SKM-1 treated with dmso at 0.1 percent for 144 hours (cell line): ENCODE measurements at regions not wholly inside any gene's neighbourhood (a gene's known extent, or its start where the extent isn't known, plus 50 kb on each side); places are given as distances from the start of the nearest gene placed in this dataset.

Experiments used
- DNase-seq: peaks from one replicate; lab custom pipeline; 2025; ENCODE audit not compliant: unreplicated experiment; lab: John Stamatoyannopoulos, UW

DNA sequence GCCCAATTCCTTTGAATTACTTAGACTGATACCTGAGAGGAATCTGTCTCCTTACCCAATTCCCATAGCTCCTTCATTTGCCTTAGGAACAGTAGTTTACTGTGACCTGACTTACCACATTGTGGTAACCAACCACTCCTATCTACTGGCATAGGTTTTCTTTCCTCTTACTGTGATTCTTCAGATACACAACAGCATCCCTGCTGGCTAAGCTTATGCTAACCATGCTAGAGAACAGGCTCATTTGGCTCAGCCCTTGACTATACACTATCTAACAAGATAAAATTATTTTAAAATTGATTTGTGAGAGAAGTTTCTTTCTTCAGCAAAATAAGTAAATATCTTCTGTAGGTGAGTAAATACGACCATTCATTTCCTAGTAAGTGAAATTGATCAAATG is 320.4 kb upstream of the DDHD1 start:
- no peak for DNase-seq

- DNase-seq: no peak
Observed at GRCh38 chr14:53472306-53472705, 319.2 kb upstream of the DDHD1 start.

DNA sequence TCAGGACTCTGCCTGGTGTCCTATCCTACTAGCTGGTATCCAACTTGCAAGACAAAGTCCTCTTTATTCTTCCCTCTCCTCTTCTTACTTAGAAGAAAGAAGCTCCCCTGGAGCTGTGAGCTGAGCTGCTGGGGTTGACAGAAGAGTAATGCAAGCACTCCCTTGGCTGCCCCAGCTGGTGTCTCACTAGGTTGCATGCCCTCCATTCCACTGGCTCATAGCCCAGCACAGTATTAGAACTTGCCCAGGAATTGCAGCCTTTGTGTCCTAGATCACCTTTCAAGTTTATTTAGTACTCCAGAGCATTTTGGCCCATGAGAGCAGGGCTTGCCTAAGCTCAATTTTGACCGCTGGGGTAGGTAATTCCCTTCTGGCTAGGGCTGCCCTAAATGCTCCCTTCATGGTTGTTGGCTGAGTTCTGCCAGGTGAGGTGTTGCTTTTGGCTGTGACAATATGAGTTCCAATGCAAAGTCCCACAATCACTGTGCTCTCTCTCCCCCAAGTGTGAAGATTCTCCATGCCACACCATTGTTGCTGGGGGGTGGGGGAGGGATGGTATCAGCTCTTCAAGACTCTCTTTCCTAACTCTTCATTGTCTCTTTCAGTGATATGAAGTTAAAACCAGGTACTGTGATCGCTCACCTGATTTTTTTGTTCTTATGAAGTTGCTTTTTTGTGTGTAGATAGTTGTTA is 317.4 kb upstream of the DDHD1 start:
- DNase-seq: no peak

- no peak for DNase-seq
Observed at GRCh38 chr14:53468876-53469275, 315.8 kb upstream of the DDHD1 start.

DNA sequence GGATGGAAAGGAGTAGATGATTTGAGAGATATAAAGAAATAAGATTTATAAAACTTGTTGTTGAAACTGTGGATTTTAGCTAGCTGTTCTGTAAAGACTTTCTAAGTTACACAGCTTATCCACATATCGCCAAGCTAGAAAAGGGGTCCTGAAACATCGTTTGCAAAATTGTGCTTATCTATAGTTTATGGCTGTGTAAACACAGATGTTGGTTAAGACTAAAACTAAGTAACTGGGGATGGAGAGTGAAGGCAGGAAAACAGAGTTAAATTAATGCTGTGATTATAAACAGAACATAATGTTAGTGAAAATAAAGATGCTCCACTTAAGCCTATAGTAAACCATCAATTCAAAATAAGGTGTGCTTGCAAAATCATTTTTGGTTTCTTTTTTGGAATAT is 311.3 kb upstream of the DDHD1 start:
- no peak for DNase-seq

GRCh38 chr14:53462931-53463778 is 310.0 kb upstream of the DDHD1 start:
- DNase-seq: no peak

DNA sequence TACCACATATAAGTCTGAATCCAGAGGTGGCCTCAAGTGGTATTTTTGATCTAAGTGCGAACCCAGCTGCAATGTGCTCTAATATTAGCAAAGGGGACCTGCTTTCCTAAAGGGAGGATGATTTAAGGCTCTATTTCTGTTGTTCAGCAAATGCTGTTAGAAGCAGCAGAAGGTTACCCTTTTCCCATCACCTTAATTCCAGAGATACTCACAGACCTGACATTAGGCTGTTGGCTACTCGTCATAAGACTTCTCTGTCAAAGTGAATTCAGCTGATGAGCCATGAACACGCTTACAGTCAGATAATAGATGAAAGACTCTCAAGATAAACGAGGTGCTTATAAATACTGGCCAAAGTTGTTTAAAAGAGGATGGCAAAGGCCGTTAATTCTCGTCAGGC is 308.7 kb upstream of the DDHD1 start:
- no peak for DNase-seq

- DNase-seq: no peak
Observed at GRCh38 chr14:53460544-53460943, 307.4 kb upstream of the DDHD1 start.

- DNase-seq: no peak
Observed at GRCh38 chr14:53458368-53458814, 305.3 kb upstream of the DDHD1 start.

DNA sequence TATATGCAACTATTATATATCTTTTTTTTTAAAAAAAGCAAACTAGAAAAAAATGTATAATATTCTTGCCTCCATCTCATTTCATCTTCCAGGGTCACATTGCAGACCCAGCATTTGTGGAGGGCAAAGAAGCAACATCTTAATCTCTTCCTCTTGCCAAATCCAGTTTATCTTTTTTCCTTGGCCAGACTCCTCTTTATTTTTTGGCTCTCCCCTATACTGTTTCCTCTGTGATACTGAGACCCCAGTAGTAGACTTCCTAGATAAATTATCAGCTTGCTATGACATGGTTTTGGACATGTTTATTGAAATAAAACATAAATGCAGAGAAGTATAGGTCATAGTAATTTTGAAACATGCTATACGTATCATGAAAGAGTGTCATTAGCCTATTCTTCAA is 303.8 kb upstream of the DDHD1 start:
- DNase-seq: no peak

GRCh38 chr14:53452005-53452673 is 299.0 kb upstream of the DDHD1 start:
- no peak for DNase-seq

DNA sequence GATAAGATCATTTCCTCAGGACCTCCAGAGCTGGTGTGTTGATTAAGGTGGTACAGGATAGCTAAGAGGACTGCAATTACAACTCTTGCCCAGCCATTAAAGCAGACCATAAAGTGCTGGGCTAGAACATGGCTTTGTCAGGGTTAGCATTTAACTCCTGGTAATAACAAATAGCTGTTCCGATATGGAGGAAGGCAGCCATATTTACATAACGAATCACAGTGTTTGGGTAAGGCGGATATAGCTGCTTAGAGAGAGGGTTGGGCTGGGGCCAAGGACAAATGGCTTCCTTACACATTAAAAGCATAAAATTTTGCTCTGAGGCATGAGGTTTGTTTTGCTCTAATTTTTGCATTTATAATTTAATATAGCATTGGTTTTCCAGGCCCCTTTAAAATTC is 297.7 kb upstream of the DDHD1 start:
- DNase-seq: no peak

GRCh38 chr14:53448682-53449081 is 295.6 kb upstream of the DDHD1 start:
- DNase-seq: no peak

DNA sequence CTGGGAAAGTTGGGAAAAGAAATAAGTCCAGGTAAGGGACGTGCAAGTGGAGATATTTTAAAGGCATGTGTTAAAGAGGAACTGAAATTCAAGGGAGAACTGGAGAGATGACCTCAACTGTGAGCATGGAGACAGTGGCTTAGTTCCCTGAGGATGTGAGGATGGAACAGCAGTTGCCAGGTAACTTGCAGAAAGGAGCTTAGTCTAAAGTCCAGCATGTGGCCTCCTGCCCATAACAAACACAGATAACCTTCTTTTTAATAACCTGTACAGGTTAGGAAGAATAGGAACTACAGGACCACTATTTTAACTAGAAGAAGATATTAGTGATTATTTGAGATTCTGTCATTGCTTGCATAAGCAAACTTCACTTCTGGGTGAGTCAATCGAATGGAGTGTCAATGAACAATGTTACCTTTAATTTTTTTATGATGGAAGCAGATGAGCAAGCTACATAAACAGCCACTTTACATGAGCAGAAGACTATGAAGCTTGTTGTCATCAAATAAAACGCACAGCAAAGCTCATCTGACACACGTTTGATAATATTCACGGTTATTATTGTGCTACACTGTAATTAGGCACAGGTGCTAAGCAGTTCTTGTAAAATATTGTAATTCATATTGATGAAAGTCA is 291.7 kb upstream of the DDHD1 start:
- DNase-seq: no peak

DNA sequence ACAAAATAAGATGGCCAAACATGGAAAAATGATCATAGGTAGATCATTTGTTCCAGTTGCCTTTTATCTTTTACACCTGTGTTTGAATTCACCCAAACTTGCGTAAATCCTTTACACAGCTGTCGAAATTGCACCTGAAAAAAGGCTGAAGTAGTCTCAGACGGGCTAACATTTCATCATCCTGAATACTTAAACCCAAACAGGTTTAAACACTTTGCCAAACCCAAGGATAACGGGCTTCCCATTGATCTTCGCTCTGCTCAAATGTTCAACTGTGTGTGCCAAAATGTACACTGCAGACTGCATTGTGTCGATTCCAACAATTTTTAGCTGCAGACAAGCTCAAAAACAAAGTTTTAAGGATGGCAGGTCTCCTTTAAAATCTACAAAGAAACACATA is 288.7 kb upstream of the DDHD1 start:
- DNase-seq: no peak

- DNase-seq: no peak
Observed at GRCh38 chr14:53437858-53438257, 284.7 kb upstream of the DDHD1 start.

GRCh38 chr14:53432378-53432802 is 279.3 kb upstream of the DDHD1 start:
- DNase-seq: peak; percentile 0

- DNase-seq: no peak
Observed at GRCh38 chr14:53430870-53431269, 277.7 kb upstream of the DDHD1 start.

- no peak for DNase-seq
Observed at GRCh38 chr14:53412819-53413675, 259.9 kb upstream of the DDHD1 start.

GRCh38 chr14:53411125-53411524 is 258.0 kb upstream of the DDHD1 start:
- DNase-seq: no peak
